ENCODE measurements at regions not wholly inside any gene's neighbourhood (a gene's known extent, or its start where the extent isn't known, plus 50 kb on each side); places are given as distances from the start of the nearest gene placed in this dataset.

- H3K27ac ChIP-seq (ENCODE audit: low read depth in 1 of 2, low read length in 2 of 2): no peak overlapping the region
- no peaks in the 10 kb centered on the region for H3K36me3 ChIP-seq (ENCODE audit: insufficient read depth, low read length)
- no peaks in the 10 kb centered on the region for H3K4me1 ChIP-seq (ENCODE audit: insufficient read depth, low read length)
- CTCF ChIA-PET: no interaction called here
- Mint-ChIP-seq H3K4me1 (ENCODE audit: low read depth) (no peaks in the 10 kb centered on the region), H3K36me3 (ENCODE audit: low read depth) (no peaks in the 10 kb centered on the region), H3K4me3 (no peak overlapping the region), H3K27me3 (no peaks in the 10 kb centered on the region), H3K27ac (no peak overlapping the region), H3K9me3 (no peaks in the 10 kb centered on the region)
- H3K9me3 ChIP-seq (ENCODE audit: control insufficient read depth in 1 of 2, insufficient read depth in 1 of 2, low read length in 2 of 2): peaks cover 0 to 6% of the 10 kb centered on the region in 2 experiments
- POLR2A ChIA-PET: no interaction called here
- ATAC-seq (ENCODE audit: poor library complexity) (no peak), DNase-seq (peak in 1 of 14 experiments; percentile 2)
- H3K4me3 ChIP-seq (ENCODE audit: low read length): no peak overlapping the region
- no peaks in the 10 kb centered on the region for H3K27me3 ChIP-seq (ENCODE audit: control insufficient read depth in 1 of 2, insufficient read depth in 2 of 2, low read length in 2 of 2)
- TF ChIP-seq CTCF (IDR thresholded peaks at IDR 0.05): no peak
- intact Hi-C loops (cut with DNase I, micrococcal nuclease): no loop called here
Measured at GRCh38 chr10:55426138-55426537, 625.1 kb upstream of the PCDH15 start.

- Histone ChIP-seq H3K9me3 (ENCODE audit: control insufficient read depth in 1 of 2, insufficient read depth in 1 of 2, low read length in 2 of 2) (peaks cover 0 to 3% of the 10 kb centered on the region in 2 experiments), H3K27ac (ENCODE audit: low read depth in 1 of 2, low read length in 2 of 2) (no peak overlapping the region), H3K27me3 (ENCODE audit: control insufficient read depth in 1 of 2, insufficient read depth in 2 of 2, low read length in 2 of 2) (no peaks in the 10 kb centered on the region), H3K36me3 (ENCODE audit: insufficient read depth, low read length) (no peaks in the 10 kb centered on the region), H3K4me1 (ENCODE audit: insufficient read depth, low read length) (no peaks in the 10 kb centered on the region), H3K4me3 (ENCODE audit: low read length) (no peak overlapping the region)
- Mint-ChIP-seq H3K27ac (no peak overlapping the region), H3K27me3 (no peaks in the 10 kb centered on the region), H3K36me3 (ENCODE audit: low read depth) (no peaks in the 10 kb centered on the region), H3K9me3 (peaks cover 4% of the 10 kb centered on the region), H3K4me3 (no peak overlapping the region), H3K4me1 (ENCODE audit: low read depth) (no peaks in the 10 kb centered on the region)
- POLR2A ChIA-PET: no interaction called here
- no peak for DNase-seq
- TF ChIP-seq CTCF (IDR thresholded peaks at IDR 0.05): no peak
- intact Hi-C loops (cut with DNase I, micrococcal nuclease): no loop called here
- CTCF ChIA-PET: no interaction called here
- no peak for ATAC-seq (ENCODE audit: poor library complexity)
Measured at GRCh38 chr10:55410415-55410885, 609.4 kb upstream of the PCDH15 start.

GRCh38 chr10:55404094-55404493 lies 603.1 kb upstream of the PCDH15 start:
- ATAC-seq (ENCODE audit: poor library complexity) (no peak), DNase-seq (no peak)
- TF ChIP-seq CTCF (IDR thresholded peaks at IDR 0.05): no peak
- Mint-ChIP-seq H3K4me1 (ENCODE audit: low read depth) (no peaks in the 10 kb centered on the region), H3K4me3 (no peak overlapping the region), H3K36me3 (ENCODE audit: low read depth) (no peaks in the 10 kb centered on the region), H3K27ac (no peak overlapping the region), H3K9me3 (no peaks in the 10 kb centered on the region), H3K27me3 (no peaks in the 10 kb centered on the region)
- intact Hi-C loops (cut with DNase I, micrococcal nuclease): no loop called here
- no peak overlapping the region for H3K4me3 ChIP-seq (ENCODE audit: low read length)
- H3K9me3 ChIP-seq (ENCODE audit: control insufficient read depth in 1 of 2, insufficient read depth in 1 of 2, low read length in 2 of 2): peaks cover 0 to 3% of the 10 kb centered on the region in 2 experiments
- no peak overlapping the region for H3K27ac ChIP-seq (ENCODE audit: low read depth in 1 of 2, low read length in 2 of 2)
- CTCF ChIA-PET: no interaction called here
- no peaks in the 10 kb centered on the region for H3K36me3 ChIP-seq (ENCODE audit: insufficient read depth, low read length)
- H3K27me3 ChIP-seq (ENCODE audit: control insufficient read depth in 1 of 2, insufficient read depth in 2 of 2, low read length in 2 of 2): no peaks in the 10 kb centered on the region
- POLR2A ChIA-PET: no interaction called here
- H3K4me1 ChIP-seq (ENCODE audit: insufficient read depth, low read length): no peaks in the 10 kb centered on the region
